ENCODE measurements at regions not wholly inside any gene's neighbourhood (a gene's known extent, or its start where the extent isn't known, plus 50 kb on each side); places are given as distances from the start of the nearest gene placed in this dataset.
"Not testable (repeated sequence)": the region's sequence is repeated elsewhere in the genome, so short reads cannot be mapped to it uniquely, and the experiment has no call there.

GRCh38 chr9:1505489-1505888 is 455.3 kb downstream of the DMRT2 start:
- DNase-seq = no peak

- no peak for DNase-seq
Measured at GRCh38 chr9:1510712-1511111, 460.6 kb downstream of the DMRT2 start.

GRCh38 chr9:1513105-1513504 is 462.9 kb downstream of the DMRT2 start:
- no peak for DNase-seq

- DNase-seq = no peak
Measured at GRCh38 chr9:1514250-1514649, 464.1 kb downstream of the DMRT2 start.

- no peak for DNase-seq
Measured at GRCh38 chr9:1514776-1515363, 464.7 kb downstream of the DMRT2 start.

GRCh38 chr9:1515557-1515956 is 465.4 kb downstream of the DMRT2 start:
- no peak for DNase-seq

- DNase-seq = no peak
Measured at GRCh38 chr9:1521547-1521946, 471.4 kb downstream of the DMRT2 start.

- no peak for DNase-seq
Measured at GRCh38 chr9:1522219-1522767, 472.1 kb downstream of the DMRT2 start.

- no peak for DNase-seq
Measured at GRCh38 chr9:1528456-1528855, 478.3 kb downstream of the DMRT2 start.

GRCh38 chr9:1530696-1531095 is 480.5 kb downstream of the DMRT2 start:
- DNase-seq = no peak

GRCh38 chr9:1531424-1531823 is 481.3 kb downstream of the DMRT2 start:
- no peak for DNase-seq

- DNase-seq = no peak
Measured at GRCh38 chr9:1532171-1532570, 482.0 kb downstream of the DMRT2 start.

- no peak for DNase-seq
Measured at GRCh38 chr9:1535051-1535450, 480.1 kb upstream of the SMARCA2 start.

- DNase-seq = no peak
Measured at GRCh38 chr9:1535599-1535998, 479.5 kb upstream of the SMARCA2 start.

- DNase-seq = no peak
Measured at GRCh38 chr9:1536522-1537170, 478.5 kb upstream of the SMARCA2 start.

GRCh38 chr9:1538301-1538700 is 476.8 kb upstream of the SMARCA2 start:
- DNase-seq = no peak

- DNase-seq = no peak
Measured at GRCh38 chr9:1539216-1539615, 475.9 kb upstream of the SMARCA2 start.

GRCh38 chr9:1550636-1551035 is 464.5 kb upstream of the SMARCA2 start:
- no peak for DNase-seq

GRCh38 chr9:1554081-1555035 is 460.8 kb upstream of the SMARCA2 start:
- DNase-seq = no peak

- not testable (repeated sequence) for DNase-seq
Measured at GRCh38 chr9:1558666-1559065, 456.5 kb upstream of the SMARCA2 start.

- DNase-seq = no peak
Measured at GRCh38 chr9:1575939-1576338, 439.2 kb upstream of the SMARCA2 start.

GRCh38 chr9:1580215-1580614 is 434.9 kb upstream of the SMARCA2 start:
- DNase-seq = no peak

- no peak for DNase-seq
Measured at GRCh38 chr9:1581926-1582325, 433.2 kb upstream of the SMARCA2 start.

- no peak for DNase-seq
Measured at GRCh38 chr9:1591310-1591709, 423.8 kb upstream of the SMARCA2 start.

All from DMS153 (cell line).